OCI-LY1 (cell line): ENCODE measurements at regions not wholly inside any gene's neighbourhood (a gene's known extent, or its start where the extent isn't known, plus 50 kb on each side); places are given as distances from the start of the nearest gene placed in this dataset.

Experiments used
- H2AFZ ChIP-seq: fragments of 200-600 bp; sonication (generic), shearing (Covaris generic); 2 replicates; pipeline ENCODE4 v1.6.0; 2014; ENCODE audit warnings: antibody characterized with exemption, mild to moderate bottlenecking, low read length
- H3F3A ChIP-seq: fragments of 200-600 bp; sonication (generic), shearing (Covaris generic); 2 replicates; pipeline ENCODE4 v1.6.0; 2014; ENCODE audit warnings: mild to moderate bottlenecking, antibody characterized with exemption, low read length, moderate library complexity; ENCODE audit not compliant: insufficient read depth
- H3K27ac ChIP-seq: fragments of 200-600 bp; sonication (generic); 2 replicates; pipeline ENCODE4 v1.5.1; 2014; ENCODE audit warnings: low read length, mixed run types, mild to moderate bottlenecking, low read depth; ENCODE audit not compliant: poor library complexity, severe bottlenecking
- H3K27me3 ChIP-seq: fragments of 200-600 bp; sonication (generic); 2 replicates; pipeline ENCODE4 v1.6.0; 2014; ENCODE audit warnings: antibody characterized with exemption, mild to moderate bottlenecking, low read length, moderate library complexity; ENCODE audit not compliant: insufficient read depth
- H3K36me3 ChIP-seq: fragments of 200-600 bp; sonication (generic); 2 replicates; pipeline ENCODE4 v1.6.1; 2014; ENCODE audit warnings: mild to moderate bottlenecking, antibody characterized with exemption, low read length, moderate library complexity, mixed read lengths; ENCODE audit not compliant: insufficient read depth
- H3K4me1 ChIP-seq: fragments of 200-600 bp; sonication (generic); 2 replicates; pipeline ENCODE4 v1.5.1; 2014; ENCODE audit warnings: mild to moderate bottlenecking, low read length, moderate library complexity; ENCODE audit not compliant: insufficient read depth, severe bottlenecking
- H3K4me2 ChIP-seq: fragments of 200-600 bp; sonication (generic), shearing (Covaris generic); 2 replicates; pipeline ENCODE4 v1.6.1; 2014; ENCODE audit warnings: low read length
- H3K4me3 ChIP-seq: fragments of 200-600 bp; sonication (generic); 2 replicates; pipeline ENCODE4 v1.5.1; 2014; ENCODE audit warnings: low read length, low read depth, mild to moderate bottlenecking, mixed read lengths; ENCODE audit not compliant: poor library complexity, severe bottlenecking
- H3K79me2 ChIP-seq: fragments of 200-600 bp; shearing (Covaris generic); 2 replicates; pipeline ENCODE4 v1.6.1; 2016; ENCODE audit warnings: mixed run types, low read length, mixed read lengths; ENCODE audit not compliant: insufficient read depth
- H3K9ac ChIP-seq: fragments of 200-600 bp; sonication (generic), shearing (Covaris generic); 2 replicates; pipeline ENCODE4 v1.6.1; 2014; ENCODE audit warnings: mild to moderate bottlenecking, low read length, mixed read lengths
- H3K9me2 ChIP-seq: fragments of 200-600 bp; sonication (generic), shearing (Covaris generic); 2 replicates; pipeline ENCODE4 v1.6.1; 2014; ENCODE audit warnings: low read depth, mild to moderate bottlenecking, low read length, mixed read lengths
- H3K9me3 ChIP-seq: fragments of 200-600 bp; shearing (Covaris generic); 2 replicates; pipeline ENCODE4 v1.6.1; 2014; ENCODE audit warnings: low read length, mixed read lengths
- H4K20me1 ChIP-seq: fragments of 200-600 bp; sonication (generic), shearing (Covaris generic); 2 replicates; pipeline ENCODE4 v1.6.0; 2016; ENCODE audit warnings: mild to moderate bottlenecking, low read length; ENCODE audit not compliant: insufficient read depth
- EZH2 ChIP-seq: fragments of 200-600 bp; sonication (generic), shearing (Covaris generic); IDR thresholded peaks from 2 replicates; pipeline ENCODE4 v1.8.0; 2017; ENCODE audit warnings: borderline replicate concordance, mixed run types, mild to moderate bottlenecking, antibody characterized with exemption, low read length, moderate library complexity, mixed read lengths
- TF ChIP-seq, protein P1 (sequence below): fragments of 200-600 bp; sonication (generic), shearing (Covaris generic); IDR thresholded peaks from 2 replicates; pipeline ENCODE4 v1.5.1; 2017; ENCODE audit warnings: mild to moderate bottlenecking, antibody characterized with exemption, low read length, moderate library complexity, mixed read lengths

- no peak overlapping the region for H3K4me3 ChIP-seq
- H3K9me2 ChIP-seq: no peaks in the 10 kb centered on the region
- H3K4me2 ChIP-seq: no peak overlapping the region
- H3K27ac ChIP-seq: no peak overlapping the region
- H4K20me1 ChIP-seq: no peaks in the 10 kb centered on the region
- no peak for TF ChIP-seq EZH2
- TF ChIP-seq, protein P1, sequence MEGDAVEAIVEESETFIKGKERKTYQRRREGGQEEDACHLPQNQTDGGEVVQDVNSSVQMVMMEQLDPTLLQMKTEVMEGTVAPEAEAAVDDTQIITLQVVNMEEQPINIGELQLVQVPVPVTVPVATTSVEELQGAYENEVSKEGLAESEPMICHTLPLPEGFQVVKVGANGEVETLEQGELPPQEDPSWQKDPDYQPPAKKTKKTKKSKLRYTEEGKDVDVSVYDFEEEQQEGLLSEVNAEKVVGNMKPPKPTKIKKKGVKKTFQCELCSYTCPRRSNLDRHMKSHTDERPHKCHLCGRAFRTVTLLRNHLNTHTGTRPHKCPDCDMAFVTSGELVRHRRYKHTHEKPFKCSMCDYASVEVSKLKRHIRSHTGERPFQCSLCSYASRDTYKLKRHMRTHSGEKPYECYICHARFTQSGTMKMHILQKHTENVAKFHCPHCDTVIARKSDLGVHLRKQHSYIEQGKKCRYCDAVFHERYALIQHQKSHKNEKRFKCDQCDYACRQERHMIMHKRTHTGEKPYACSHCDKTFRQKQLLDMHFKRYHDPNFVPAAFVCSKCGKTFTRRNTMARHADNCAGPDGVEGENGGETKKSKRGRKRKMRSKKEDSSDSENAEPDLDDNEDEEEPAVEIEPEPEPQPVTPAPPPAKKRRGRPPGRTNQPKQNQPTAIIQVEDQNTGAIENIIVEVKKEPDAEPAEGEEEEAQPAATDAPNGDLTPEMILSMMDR: no peak
- H3K4me1 ChIP-seq: no peaks in the 10 kb centered on the region
- no peaks in the 10 kb centered on the region for H3K9me3 ChIP-seq
- H3K79me2 ChIP-seq: no peaks in the 10 kb centered on the region
- no peak overlapping the region for H3K9ac ChIP-seq
- no peaks in the 10 kb centered on the region for H3K27me3 ChIP-seq
- H2AFZ ChIP-seq: no peak overlapping the region
- no peaks in the 10 kb centered on the region for H3F3A ChIP-seq
- no peaks in the 10 kb centered on the region for H3K36me3 ChIP-seq
Measured at GRCh38 chr13:56400774-56401173, 739.9 kb upstream of the PRR20A start.

DNA sequence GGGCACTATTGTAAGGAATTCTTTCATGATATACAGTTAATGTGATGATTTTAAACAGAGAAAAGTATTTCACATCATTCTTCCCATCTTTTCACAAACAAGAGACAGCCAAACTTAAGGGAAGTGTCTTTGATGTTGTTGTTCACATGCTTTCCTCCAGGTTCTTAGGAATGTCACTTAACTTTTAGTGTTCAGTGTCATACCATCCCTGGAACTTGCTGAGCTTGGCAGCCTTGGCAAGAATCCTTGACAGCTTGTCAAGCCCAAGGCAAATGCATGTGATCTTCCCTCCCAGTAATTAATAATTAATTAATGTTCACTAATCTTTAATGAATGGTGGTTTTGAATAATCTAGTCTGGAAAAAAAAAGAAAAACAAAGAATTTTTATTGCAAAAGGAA, 727.9 kb upstream of the PRR20A start:
- Histone ChIP-seq H3K36me3 (no peaks in the 10 kb centered on the region), H3K27ac (no peak overlapping the region), H3F3A (no peaks in the 10 kb centered on the region), H3K27me3 (no peaks in the 10 kb centered on the region), H3K9me3 (no peaks in the 10 kb centered on the region), H3K79me2 (no peaks in the 10 kb centered on the region), H3K4me2 (no peak overlapping the region), H2AFZ (no peak overlapping the region), H3K9me2 (no peaks in the 10 kb centered on the region), H3K4me3 (no peak overlapping the region), H4K20me1 (no peaks in the 10 kb centered on the region), H3K9ac (no peak overlapping the region), H3K4me1 (no peaks in the 10 kb centered on the region)
- TF ChIP-seq EZH2: no peak
- TF ChIP-seq, protein P1: no peak

DNA sequence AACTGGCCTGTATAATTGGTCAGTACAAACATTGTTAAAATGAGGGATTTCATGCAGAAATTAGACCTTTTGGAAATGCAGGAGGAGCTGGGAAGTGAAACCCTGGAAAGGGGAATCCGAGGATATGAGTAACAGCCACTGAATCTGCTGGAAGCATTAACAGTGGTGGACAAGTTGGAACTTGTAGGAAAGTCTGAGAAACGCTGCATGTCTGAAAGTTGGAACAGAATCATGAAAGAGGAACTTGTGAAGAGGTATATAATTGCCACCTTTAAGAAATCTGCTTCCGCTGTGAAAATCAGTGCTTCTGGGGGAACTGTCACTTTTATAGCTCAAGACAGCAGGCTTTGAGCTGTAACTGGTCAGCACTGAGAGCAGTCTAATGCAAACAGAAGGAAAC, 716.5 kb upstream of the PRR20A start:
- TF ChIP-seq EZH2: no peak
- TF ChIP-seq, protein P1: no peak
- Histone ChIP-seq H3K4me3 (no peak overlapping the region), H3K27me3 (no peaks in the 10 kb centered on the region), H3K27ac (no peak overlapping the region), H3K79me2 (no peaks in the 10 kb centered on the region), H3F3A (no peaks in the 10 kb centered on the region), H3K4me1 (no peaks in the 10 kb centered on the region), H3K4me2 (no peak overlapping the region), H3K9ac (no peak overlapping the region), H3K9me2 (no peaks in the 10 kb centered on the region), H3K36me3 (no peaks in the 10 kb centered on the region), H2AFZ (no peak overlapping the region), H3K9me3 (no peaks in the 10 kb centered on the region), H4K20me1 (no peaks in the 10 kb centered on the region)
